ENCODE measurements at regions not wholly inside any gene's neighbourhood (a gene's known extent, or its start where the extent isn't known, plus 50 kb on each side); places are given as distances from the start of the nearest gene placed in this dataset.

DNA sequence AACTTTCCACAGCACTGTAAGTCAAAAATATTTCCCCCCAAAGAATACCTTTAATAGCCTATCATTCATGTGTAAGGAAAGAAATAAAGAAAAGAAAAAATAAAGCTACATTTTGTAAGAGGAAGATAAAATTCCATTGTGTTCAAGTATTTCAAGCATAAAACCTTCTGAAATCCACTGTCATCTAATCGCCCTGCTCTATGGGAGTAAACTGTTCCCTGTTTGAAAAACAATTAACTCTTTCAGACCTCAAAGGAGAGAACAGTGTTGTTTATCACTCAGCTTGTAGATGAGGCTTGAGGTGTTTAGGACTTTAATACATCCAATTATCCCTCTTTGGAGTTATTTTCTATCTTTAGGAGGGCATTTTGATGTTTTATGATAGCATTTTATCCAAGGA, 112.2 kb upstream of the REG3G start:
- no peak for DNase-seq
- no peaks in the 10 kb centered on the region for H3K9me3 ChIP-seq
- no peak overlapping the region for H3K4me3 ChIP-seq
- no peak overlapping the region for H3K27ac ChIP-seq
- H3K4me1 ChIP-seq, result no peaks in the 10 kb centered on the region
- ATAC-seq, result no peak
- intact Hi-C loops (cut with DNase I; ENCODE audit: low total_unique reads), result no loop called here
- in situ Hi-C loops (cut with MboI; ENCODE audit: low sequenced_read_pairs in 4 of 4), result no loop called here
- TF ChIP-seq, protein P1, sequence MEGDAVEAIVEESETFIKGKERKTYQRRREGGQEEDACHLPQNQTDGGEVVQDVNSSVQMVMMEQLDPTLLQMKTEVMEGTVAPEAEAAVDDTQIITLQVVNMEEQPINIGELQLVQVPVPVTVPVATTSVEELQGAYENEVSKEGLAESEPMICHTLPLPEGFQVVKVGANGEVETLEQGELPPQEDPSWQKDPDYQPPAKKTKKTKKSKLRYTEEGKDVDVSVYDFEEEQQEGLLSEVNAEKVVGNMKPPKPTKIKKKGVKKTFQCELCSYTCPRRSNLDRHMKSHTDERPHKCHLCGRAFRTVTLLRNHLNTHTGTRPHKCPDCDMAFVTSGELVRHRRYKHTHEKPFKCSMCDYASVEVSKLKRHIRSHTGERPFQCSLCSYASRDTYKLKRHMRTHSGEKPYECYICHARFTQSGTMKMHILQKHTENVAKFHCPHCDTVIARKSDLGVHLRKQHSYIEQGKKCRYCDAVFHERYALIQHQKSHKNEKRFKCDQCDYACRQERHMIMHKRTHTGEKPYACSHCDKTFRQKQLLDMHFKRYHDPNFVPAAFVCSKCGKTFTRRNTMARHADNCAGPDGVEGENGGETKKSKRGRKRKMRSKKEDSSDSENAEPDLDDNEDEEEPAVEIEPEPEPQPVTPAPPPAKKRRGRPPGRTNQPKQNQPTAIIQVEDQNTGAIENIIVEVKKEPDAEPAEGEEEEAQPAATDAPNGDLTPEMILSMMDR (IDR thresholded peaks at IDR 0.05 in 4 of 5, conservative IDR thresholded peaks at IDR 0.05 in 1 of 5), result no peak
- H3K27me3 ChIP-seq, result no peaks in the 10 kb centered on the region
- no peaks in the 10 kb centered on the region for H3K36me3 ChIP-seq

DNA sequence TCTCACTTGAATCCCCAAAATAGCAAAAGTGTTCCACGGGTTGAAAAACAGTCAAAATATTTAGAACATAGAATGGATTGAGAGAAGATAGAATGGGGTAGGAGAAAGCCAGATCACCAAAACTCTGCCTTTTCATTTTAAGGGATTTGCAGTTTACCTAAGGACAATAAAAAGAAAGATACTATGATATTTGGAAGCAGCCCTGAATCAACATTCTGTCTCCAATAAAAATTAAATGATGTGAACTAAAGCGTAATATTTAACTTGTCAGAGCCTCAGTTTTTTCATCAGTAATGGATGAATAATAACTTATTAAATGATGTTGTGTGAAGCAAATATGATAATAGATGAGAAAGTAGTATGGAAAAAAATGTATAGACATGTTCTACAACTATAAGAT, 100.2 kb upstream of the REG3G start:
- ATAC-seq, result no peak
- no peaks in the 10 kb centered on the region for H3K4me1 ChIP-seq
- H3K27me3 ChIP-seq, result no peaks in the 10 kb centered on the region
- no peak overlapping the region for H3K27ac ChIP-seq
- no peak for DNase-seq
- no peak overlapping the region for H3K4me3 ChIP-seq
- no peaks in the 10 kb centered on the region for H3K36me3 ChIP-seq
- no peaks in the 10 kb centered on the region for H3K9me3 ChIP-seq
- TF ChIP-seq, protein P1 (IDR thresholded peaks at IDR 0.05 in 4 of 5, conservative IDR thresholded peaks at IDR 0.05 in 1 of 5), result no peak
- no peak for TF ChIP-seq POLR2A (IDR thresholded peaks at IDR 0.05)
- in situ Hi-C loops (cut with MboI; ENCODE audit: low sequenced_read_pairs in 4 of 4) (no loop called here), intact Hi-C loops (cut with DNase I; ENCODE audit: low total_unique reads) (no loop called here)

DNA sequence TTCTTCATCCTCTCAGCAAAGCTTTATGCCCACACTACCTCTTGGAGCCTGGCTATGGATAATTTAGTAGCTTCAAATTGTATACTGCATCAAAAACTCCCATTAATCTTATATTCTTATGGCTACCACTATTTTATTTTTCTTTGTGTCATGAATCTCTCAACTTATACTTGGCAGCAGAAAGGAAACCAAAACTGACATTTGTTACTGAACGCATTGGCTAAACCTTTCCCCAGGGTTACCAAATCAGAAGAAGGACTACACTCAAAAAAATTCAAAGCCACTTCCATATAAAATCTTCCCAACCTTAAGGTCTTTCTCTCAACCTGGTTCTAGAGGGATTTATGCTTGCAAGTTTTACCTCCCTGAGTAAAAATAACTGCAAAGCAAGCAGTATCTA, 97.0 kb upstream of the REG3G start:
- no peaks in the 10 kb centered on the region for H3K36me3 ChIP-seq
- no peak for DNase-seq
- in situ Hi-C loops (cut with MboI; ENCODE audit: low sequenced_read_pairs in 4 of 4), result no loop called here

DNA sequence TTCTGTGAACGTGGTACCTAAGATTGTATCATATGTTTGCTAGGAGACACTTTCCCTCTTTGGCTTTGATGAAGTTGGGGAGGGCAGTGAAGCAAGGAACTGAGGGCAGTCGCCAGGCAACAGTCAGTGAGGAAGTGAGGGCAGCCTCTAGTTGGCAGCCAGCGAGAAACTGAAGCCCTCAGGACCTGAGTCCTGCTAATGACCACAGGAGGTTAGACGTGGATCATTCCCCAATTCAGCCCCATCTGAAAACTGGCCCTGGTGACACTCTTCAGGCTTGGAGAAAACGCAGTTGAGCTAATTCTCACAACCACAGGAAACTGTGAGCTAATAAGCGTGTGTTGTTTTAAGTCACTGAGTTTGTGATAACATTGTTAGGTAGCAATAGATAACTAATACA, 84.5 kb upstream of the REG3G start:
- intact Hi-C loops (cut with DNase I; ENCODE audit: low total_unique reads), result no loop called here
- DNase-seq, result no peak
- no peak for ATAC-seq

More for the DNA sequence above, 97.0 kb upstream of the REG3G start:
- Histone ChIP-seq H3K27me3 (no peaks in the 10 kb centered on the region), H3K4me3 (no peak overlapping the region), H3K4me1 (no peaks in the 10 kb centered on the region), H3K9me3 (no peaks in the 10 kb centered on the region), H3K27ac (no peak overlapping the region)
- TF ChIP-seq, protein P1 (IDR thresholded peaks at IDR 0.05 in 4 of 5, conservative IDR thresholded peaks at IDR 0.05 in 1 of 5), result no peak
- no peak for TF ChIP-seq POLR2A (IDR thresholded peaks at IDR 0.05)
- no peak for ATAC-seq
- intact Hi-C loops (cut with DNase I; ENCODE audit: low total_unique reads), result no loop called here

DNA sequence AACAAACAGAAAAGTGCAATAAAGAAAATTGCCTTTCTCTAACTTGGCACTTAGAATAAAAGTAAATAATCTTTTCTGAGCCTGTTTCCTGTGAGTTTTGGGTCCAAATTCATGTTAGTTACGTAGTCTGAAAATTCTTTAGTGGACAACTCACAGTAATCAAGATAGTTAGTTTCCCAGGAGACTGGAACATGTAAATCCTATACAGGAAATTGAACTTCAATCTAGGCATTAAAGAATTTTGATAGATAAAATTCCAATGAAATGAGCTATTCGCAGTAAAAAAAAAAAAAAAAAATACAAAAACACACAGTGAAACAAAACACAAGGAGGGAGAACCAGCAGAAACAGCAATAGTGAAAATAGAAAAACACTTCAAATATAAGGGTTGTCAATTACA, 83.8 kb upstream of the REG3G start:
- H3K27ac ChIP-seq, result no peak overlapping the region
- ATAC-seq, result no peak
- H3K9me3 ChIP-seq, result no peaks in the 10 kb centered on the region
- H3K27me3 ChIP-seq, result no peaks in the 10 kb centered on the region
- no peaks in the 10 kb centered on the region for H3K36me3 ChIP-seq
- no peak for TF ChIP-seq POLR2A (IDR thresholded peaks at IDR 0.05)
- TF ChIP-seq, protein P1 (IDR thresholded peaks at IDR 0.05 in 4 of 5, conservative IDR thresholded peaks at IDR 0.05 in 1 of 5), result no peak
- intact Hi-C loops (cut with DNase I; ENCODE audit: low total_unique reads), result no loop called here
- no peaks in the 10 kb centered on the region for H3K4me1 ChIP-seq
- no peak for DNase-seq
- H3K4me3 ChIP-seq, result no peak overlapping the region
- in situ Hi-C loops (cut with MboI; ENCODE audit: low sequenced_read_pairs in 4 of 4), result no loop called here

More for the DNA sequence above, 84.5 kb upstream of the REG3G start:
- no peak overlapping the region for H3K27ac ChIP-seq
- no peaks in the 10 kb centered on the region for H3K27me3 ChIP-seq
- TF ChIP-seq, protein P1 (IDR thresholded peaks at IDR 0.05 in 4 of 5, conservative IDR thresholded peaks at IDR 0.05 in 1 of 5), result no peak
- no peak for TF ChIP-seq POLR2A (IDR thresholded peaks at IDR 0.05)
- no peaks in the 10 kb centered on the region for H3K36me3 ChIP-seq
- H3K9me3 ChIP-seq, result no peaks in the 10 kb centered on the region
- H3K4me1 ChIP-seq, result no peaks in the 10 kb centered on the region
- in situ Hi-C loops (cut with MboI; ENCODE audit: low sequenced_read_pairs in 4 of 4), result no loop called here
- H3K4me3 ChIP-seq, result no peak overlapping the region
